Frontal cortex (tissue), 3 donors: ENCODE measurements at regions not wholly inside any gene's neighbourhood (a gene's known extent, or its start where the extent isn't known, plus 50 kb on each side); places are given as distances from the start of the nearest gene placed in this dataset.

ENCODE experiments used
- DNase-seq, 2 donors: peaks; one replicate each; pipeline ENCODE4 v3.0.0; 2012; ENCODE audit warnings: low spot score in 2 of 2
- FAIRE-seq: peaks from 2 replicates; lab custom pipeline; 2012; peaks lifted over from hg19 to GRCh38; lab: Jason Lieb, UNC
- donor health status: control.
- donor health status: control.
- donor health status: control.

- DNase-seq (no peak), FAIRE-seq (no peak)
Observed at GRCh38 chr10:63896992-63897391, 375.8 kb downstream of the REEP3 start.

- DNase-seq, result no peak
- no peak for FAIRE-seq
Observed at GRCh38 chr10:63899673-63900300, 378.6 kb downstream of the REEP3 start.

- FAIRE-seq, result no peak
Observed at GRCh38 chr10:63901228-63901627, 380.0 kb downstream of the REEP3 start.

GRCh38 chr10:63901881-63902280 is 380.7 kb downstream of the REEP3 start:
- DNase-seq (no peak), FAIRE-seq (no peak)

More at GRCh38 chr10:63901228-63901627, 380.0 kb downstream of the REEP3 start:
- DNase-seq, result no peak

GRCh38 chr10:63910806-63911205 is 389.6 kb downstream of the REEP3 start:
- no peak for DNase-seq
- FAIRE-seq, result no peak

- DNase-seq (no peak), FAIRE-seq (no peak)
Observed at GRCh38 chr10:63915240-63915639, 394.0 kb downstream of the REEP3 start.

GRCh38 chr10:63917363-63917762 is 396.2 kb downstream of the REEP3 start:
- DNase-seq (no peak), FAIRE-seq (no peak)

- no peak for DNase-seq
- no peak for FAIRE-seq
Observed at GRCh38 chr10:63919575-63920279, 398.5 kb downstream of the REEP3 start.

- FAIRE-seq (no peak), DNase-seq (no peak)
Observed at GRCh38 chr10:63920926-63921325, 399.7 kb downstream of the REEP3 start.

- DNase-seq (no peak), FAIRE-seq (no peak)
Observed at GRCh38 chr10:63921908-63922467, 400.8 kb downstream of the REEP3 start.

- FAIRE-seq, result no peak
- no peak for DNase-seq
Observed at GRCh38 chr10:63922468-63923284, 401.5 kb downstream of the REEP3 start.

GRCh38 chr10:63929831-63930467 is 408.7 kb downstream of the REEP3 start:
- FAIRE-seq (no peak), DNase-seq (no peak)

- no peak for FAIRE-seq
- no peak for DNase-seq
Observed at GRCh38 chr10:63930584-63930983, 409.4 kb downstream of the REEP3 start.

GRCh38 chr10:63935705-63936104 is 414.5 kb downstream of the REEP3 start:
- no peak for FAIRE-seq

GRCh38 chr10:63940277-63940922 is 419.2 kb downstream of the REEP3 start:
- DNase-seq (no peak), FAIRE-seq (no peak)

More at GRCh38 chr10:63935705-63936104, 414.5 kb downstream of the REEP3 start:
- peak in 1 of 2 donors; percentile 2 for DNase-seq

- DNase-seq (no peak), FAIRE-seq (no peak)
Observed at GRCh38 chr10:63964406-63964805, 443.2 kb downstream of the REEP3 start.

- FAIRE-seq, result no peak
- DNase-seq, result no peak
Observed at GRCh38 chr10:63965846-63966245, 444.6 kb downstream of the REEP3 start.

- DNase-seq, result no peak
- no peak for FAIRE-seq
Observed at GRCh38 chr10:63972949-63973827, 452.0 kb downstream of the REEP3 start.

- DNase-seq (peak; percentile 12 to 26), FAIRE-seq (no peak)
Observed at GRCh38 chr10:63976538-63976937, 455.3 kb downstream of the REEP3 start.
